Stimulated activated naive B cell treated with anti-CD40 and anti-IgM and Interleukin-4, amounts not matched to agents 10 μg/mL and 1 μg/mL and 100 μg/mL, for 72 hours (primary cell): ENCODE measurements at regions not wholly inside any gene's neighbourhood (a gene's known extent, or its start where the extent isn't known, plus 50 kb on each side); places are given as distances from the start of the nearest gene placed in this dataset.

Experiments used
- ATAC-seq, 2 donors: fragments of 150-1000 bp; cut with Tn5 transposase; replicated peaks; 2 replicates each; pipeline ENCODE4 v1.10.0; 2021; ENCODE audit warnings: moderate library complexity in 1 of 2
- DNase-seq: peaks from one replicate; pipeline ENCODE4 v3.0.0; 2021
- H3K27ac Mint-ChIP-seq: one replicate; pipeline ENCODE4 v1.8.0; 2022; ENCODE audit warnings: mild to moderate bottlenecking, mixed read lengths
- H3K27me3 Mint-ChIP-seq, 2 donors: one replicate each; pipeline ENCODE4 v1.8.0; 2022; ENCODE audit warnings: mixed read lengths in 2 of 2
- H3K36me3 Mint-ChIP-seq, 2 donors: one replicate each; pipeline ENCODE4 v1.8.0; 2022; ENCODE audit warnings: mixed read lengths in 2 of 2, mild to moderate bottlenecking in 1 of 2
- H3K4me1 Mint-ChIP-seq, 2 donors: one replicate each; pipeline ENCODE4 v1.8.0; 2022; ENCODE audit warnings: mixed read lengths in 2 of 2, mild to moderate bottlenecking in 1 of 2
- H3K4me3 Mint-ChIP-seq, 2 donors: one replicate each; pipeline ENCODE4 v1.8.0; 2022; ENCODE audit warnings: mild to moderate bottlenecking in 2 of 2, mixed read lengths in 2 of 2, moderate library complexity in 1 of 2
- H3K9me3 Mint-ChIP-seq, 2 donors: one replicate each; pipeline ENCODE4 v1.8.0; 2022; ENCODE audit warnings: mixed read lengths in 2 of 2, mild to moderate bottlenecking in 1 of 2

DNA sequence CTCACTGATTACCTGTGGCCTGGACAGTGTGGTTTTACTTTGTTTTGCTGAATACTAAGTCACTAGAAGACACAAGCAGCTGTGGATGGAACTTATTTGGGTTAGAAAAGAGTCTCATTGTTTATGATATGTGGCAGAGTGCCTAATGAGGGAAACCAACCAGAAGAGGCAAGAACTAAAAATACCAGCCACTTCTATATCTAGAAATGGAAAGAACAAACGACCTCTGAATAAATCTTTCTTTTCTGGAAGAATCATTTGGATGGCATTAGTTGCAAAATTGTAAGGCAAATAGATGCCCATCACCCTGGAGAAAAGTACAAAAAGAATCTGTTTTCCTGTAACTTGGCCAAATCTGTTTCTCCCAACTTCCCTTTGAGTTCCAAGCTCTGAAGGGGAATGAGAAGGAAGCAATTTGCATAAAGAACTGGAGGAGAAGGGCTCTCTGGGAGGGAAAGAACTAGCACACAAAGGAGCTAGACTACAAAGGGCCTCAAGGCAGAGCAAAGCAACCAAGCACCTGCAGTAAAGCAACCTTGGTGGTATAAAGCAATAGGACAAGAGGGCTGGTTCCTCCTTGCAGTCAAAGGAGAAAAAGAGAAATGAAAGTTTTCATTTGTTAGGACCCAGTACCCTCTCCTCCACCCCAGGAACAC, 455.4 kb downstream of the CAAP1 start:
- Mint-ChIP-seq H3K27ac (no peak overlapping the region), H3K36me3 (no peaks in the 10 kb centered on the region), H3K27me3 (no peaks in the 10 kb centered on the region), H3K9me3 (peaks cover 1 to 4% of the 10 kb centered on the region in 2 donors), H3K4me1 (no peaks in the 10 kb centered on the region), H3K4me3 (no peak overlapping the region)
- DNase-seq = no peak
- no peak for ATAC-seq

DNA sequence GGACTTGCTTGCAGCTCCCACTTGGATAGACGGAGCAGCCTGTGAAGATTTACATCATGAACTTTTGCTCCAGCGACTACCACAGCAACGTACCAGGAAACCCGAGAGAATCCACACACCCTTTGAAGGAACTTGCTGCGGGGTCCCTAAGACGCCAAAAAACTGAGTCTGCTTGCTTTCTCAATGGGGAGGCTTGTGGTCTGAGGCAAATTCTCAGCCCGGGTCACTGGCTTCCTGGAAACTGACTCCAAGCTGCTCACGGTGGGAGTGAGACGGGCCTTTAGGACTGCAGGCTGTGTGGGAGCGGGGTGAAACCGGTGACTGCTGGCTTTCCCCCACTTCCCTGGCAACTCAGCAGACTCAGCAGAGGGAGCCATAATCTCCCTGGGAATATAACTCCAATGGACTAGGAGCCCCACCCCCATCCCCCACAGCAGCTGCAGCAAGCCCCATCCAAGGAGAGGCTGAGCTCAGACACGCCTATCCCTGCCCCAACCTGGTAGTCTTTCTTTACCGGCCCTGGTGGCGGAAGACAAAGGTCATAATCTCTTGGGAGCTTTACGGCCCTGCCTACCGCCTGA, 466.0 kb downstream of the CAAP1 start:
- H3K4me1 Mint-ChIP-seq = no peaks in the 10 kb centered on the region
- no peaks in the 10 kb centered on the region for H3K36me3 Mint-ChIP-seq
- H3K27ac Mint-ChIP-seq = no peak overlapping the region
- no peaks in the 10 kb centered on the region for H3K27me3 Mint-ChIP-seq
- peaks cover 4 to 8% of the 10 kb centered on the region in 2 donors for H3K9me3 Mint-ChIP-seq
- ATAC-seq (no peak), DNase-seq (no peak)
- no peak overlapping the region for H3K4me3 Mint-ChIP-seq

DNA sequence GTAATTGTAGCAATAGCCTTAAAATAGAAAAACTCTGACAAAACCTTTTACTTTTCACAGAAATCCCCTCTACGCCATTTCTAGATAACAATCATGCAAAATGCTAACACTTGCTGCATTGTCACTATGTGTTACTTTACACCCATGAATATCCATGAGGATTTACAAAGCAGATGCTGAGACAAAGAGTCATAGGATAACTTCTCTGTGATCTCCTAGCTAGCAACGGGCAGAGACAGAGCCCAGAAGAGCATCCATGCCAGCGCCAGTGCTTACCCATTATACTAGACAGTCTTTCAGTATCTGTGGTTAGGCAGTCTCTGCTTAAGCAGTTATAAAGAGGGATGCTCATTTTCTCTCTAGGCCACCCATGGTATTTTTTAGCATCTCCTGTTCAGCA, 474.1 kb downstream of the CAAP1 start:
- H3K4me1 Mint-ChIP-seq = no peaks in the 10 kb centered on the region
- H3K27me3 Mint-ChIP-seq = no peaks in the 10 kb centered on the region
- no peak for ATAC-seq
- no peak overlapping the region for H3K4me3 Mint-ChIP-seq
- no peak overlapping the region for H3K27ac Mint-ChIP-seq
- H3K36me3 Mint-ChIP-seq = no peaks in the 10 kb centered on the region
- no peak for DNase-seq
- H3K9me3 Mint-ChIP-seq = no peaks in the 10 kb centered on the region

DNA sequence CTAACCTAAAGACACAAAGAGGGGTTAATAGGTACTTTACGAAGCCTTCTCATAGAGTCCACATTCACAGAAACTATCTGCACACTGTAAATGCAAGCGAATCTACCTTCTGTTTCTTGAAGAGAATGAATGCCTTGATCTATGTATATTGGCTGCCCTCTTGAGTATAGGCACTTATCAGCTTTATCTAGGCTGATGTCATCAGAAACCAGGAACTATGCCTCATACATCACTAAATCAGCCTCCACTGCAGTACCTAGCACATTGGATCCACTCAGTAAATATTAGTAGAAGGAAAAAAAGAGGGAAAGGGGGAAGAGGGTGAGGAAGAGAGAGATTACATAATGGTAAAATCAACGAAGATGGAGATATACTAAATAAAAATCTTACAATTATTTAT, 477.1 kb downstream of the CAAP1 start:
- H3K27me3 Mint-ChIP-seq = no peaks in the 10 kb centered on the region
- DNase-seq = no peak
- H3K36me3 Mint-ChIP-seq = no peaks in the 10 kb centered on the region
- no peak overlapping the region for H3K4me3 Mint-ChIP-seq
- H3K9me3 Mint-ChIP-seq = no peaks in the 10 kb centered on the region
- no peak for ATAC-seq
- no peaks in the 10 kb centered on the region for H3K4me1 Mint-ChIP-seq
- no peak overlapping the region for H3K27ac Mint-ChIP-seq

GRCh38 chr9:26413611-26414010, 479.0 kb downstream of the CAAP1 start:
- DNase-seq = no peak
- Mint-ChIP-seq H3K27ac (no peak overlapping the region), H3K36me3 (no peaks in the 10 kb centered on the region), H3K27me3 (no peaks in the 10 kb centered on the region), H3K4me1 (no peaks in the 10 kb centered on the region), H3K9me3 (peaks cover 1 to 3% of the 10 kb centered on the region in 2 donors), H3K4me3 (no peak overlapping the region)
- ATAC-seq = no peak

- H3K4me1 Mint-ChIP-seq = no peaks in the 10 kb centered on the region
- peaks cover 1 to 7% of the 10 kb centered on the region in 2 donors for H3K9me3 Mint-ChIP-seq
These were observed 480.2 kb downstream of the CAAP1 start for GRCh38 chr9:26412446-26412845.

GRCh38 chr9:26406676-26407075, 485.9 kb downstream of the CAAP1 start:
- Mint-ChIP-seq H3K4me1 (no peaks in the 10 kb centered on the region), H3K36me3 (no peaks in the 10 kb centered on the region), H3K27me3 (no peaks in the 10 kb centered on the region), H3K4me3 (no peak overlapping the region), H3K27ac (no peak overlapping the region), H3K9me3 (peaks cover 4 to 7% of the 10 kb centered on the region in 2 donors)
- DNase-seq (no peak), ATAC-seq (no peak)

More at GRCh38 chr9:26412446-26412845, 480.2 kb downstream of the CAAP1 start:
- Mint-ChIP-seq H3K27ac (no peak overlapping the region), H3K27me3 (no peaks in the 10 kb centered on the region), H3K4me3 (no peak overlapping the region), H3K36me3 (no peaks in the 10 kb centered on the region)
- DNase-seq = no peak
- ATAC-seq = no peak

DNA sequence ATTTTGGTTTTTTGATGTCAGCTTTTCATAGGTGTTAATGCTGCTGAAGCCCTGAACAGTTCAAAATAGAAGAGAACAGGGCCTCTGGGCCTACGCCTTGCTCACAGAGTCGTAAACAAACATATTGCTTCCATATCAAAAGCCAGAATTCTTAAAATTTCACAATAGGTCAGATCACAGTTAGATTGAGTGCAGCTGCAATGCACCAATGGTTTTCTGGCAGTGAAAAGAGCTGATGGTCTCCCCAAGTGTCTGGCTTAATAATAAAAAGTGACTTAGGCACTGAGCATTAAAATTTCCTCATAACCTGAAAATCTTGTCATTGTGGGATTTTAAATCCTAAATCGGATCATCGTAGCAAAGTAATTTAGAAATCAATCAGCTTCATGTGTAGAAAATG, 493.0 kb downstream of the CAAP1 start:
- Mint-ChIP-seq H3K9me3 (peaks cover 0 to 4% of the 10 kb centered on the region in 2 donors), H3K27ac (no peak overlapping the region), H3K4me1 (no peaks in the 10 kb centered on the region), H3K27me3 (no peaks in the 10 kb centered on the region), H3K4me3 (no peak overlapping the region), H3K36me3 (no peaks in the 10 kb centered on the region)
- DNase-seq (no peak), ATAC-seq (no peak)

GRCh38 chr9:26394025-26394424, 498.6 kb downstream of the CAAP1 start:
- no peak for DNase-seq
- H3K36me3 Mint-ChIP-seq = no peaks in the 10 kb centered on the region
- peaks cover 6 to 15% of the 10 kb centered on the region in 2 donors for H3K9me3 Mint-ChIP-seq
- no peak for ATAC-seq
- no peaks in the 10 kb centered on the region for H3K4me1 Mint-ChIP-seq
- H3K27ac Mint-ChIP-seq = no peak overlapping the region
- no peaks in the 10 kb centered on the region for H3K27me3 Mint-ChIP-seq
- H3K4me3 Mint-ChIP-seq = no peak overlapping the region

- DNase-seq (no peak), ATAC-seq (no peak)
- peaks cover 7 to 16% of the 10 kb centered on the region in 2 donors for H3K9me3 Mint-ChIP-seq
- no peak overlapping the region for H3K27ac Mint-ChIP-seq
- no peaks in the 10 kb centered on the region for H3K36me3 Mint-ChIP-seq
- no peaks in the 10 kb centered on the region for H3K27me3 Mint-ChIP-seq
- H3K4me1 Mint-ChIP-seq = no peaks in the 10 kb centered on the region
- no peak overlapping the region for H3K4me3 Mint-ChIP-seq
These were observed 500.0 kb downstream of the CAAP1 start for GRCh38 chr9:26392639-26393038.

GRCh38 chr9:26391036-26391435, 501.6 kb downstream of the CAAP1 start:
- no peaks in the 10 kb centered on the region for H3K27me3 Mint-ChIP-seq
- no peaks in the 10 kb centered on the region for H3K4me1 Mint-ChIP-seq
- ATAC-seq (no peak), DNase-seq (no peak)
- no peak overlapping the region for H3K4me3 Mint-ChIP-seq
- peaks cover 7 to 16% of the 10 kb centered on the region in 2 donors for H3K9me3 Mint-ChIP-seq
- H3K36me3 Mint-ChIP-seq = no peaks in the 10 kb centered on the region
- H3K27ac Mint-ChIP-seq = no peak overlapping the region

- no peaks in the 10 kb centered on the region for H3K27me3 Mint-ChIP-seq
- H3K9me3 Mint-ChIP-seq = peaks cover 0 to 3% of the 10 kb centered on the region in 2 donors
- no peak overlapping the region for H3K27ac Mint-ChIP-seq
- no peaks in the 10 kb centered on the region for H3K36me3 Mint-ChIP-seq
- ATAC-seq = no peak
- H3K4me3 Mint-ChIP-seq = no peak overlapping the region
- H3K4me1 Mint-ChIP-seq = no peaks in the 10 kb centered on the region
- DNase-seq = no peak
These were observed 517.2 kb downstream of the CAAP1 start for GRCh38 chr9:26375448-26375847.

GRCh38 chr9:26373616-26374015, 519.0 kb downstream of the CAAP1 start:
- ATAC-seq (no peak), DNase-seq (no peak)
- no peaks in the 10 kb centered on the region for H3K27me3 Mint-ChIP-seq
- peaks cover 0 to under 1% of the 10 kb centered on the region in 2 donors for H3K9me3 Mint-ChIP-seq
- H3K27ac Mint-ChIP-seq = no peak overlapping the region
- no peaks in the 10 kb centered on the region for H3K4me1 Mint-ChIP-seq
- no peaks in the 10 kb centered on the region for H3K36me3 Mint-ChIP-seq
- no peak overlapping the region for H3K4me3 Mint-ChIP-seq

DNA sequence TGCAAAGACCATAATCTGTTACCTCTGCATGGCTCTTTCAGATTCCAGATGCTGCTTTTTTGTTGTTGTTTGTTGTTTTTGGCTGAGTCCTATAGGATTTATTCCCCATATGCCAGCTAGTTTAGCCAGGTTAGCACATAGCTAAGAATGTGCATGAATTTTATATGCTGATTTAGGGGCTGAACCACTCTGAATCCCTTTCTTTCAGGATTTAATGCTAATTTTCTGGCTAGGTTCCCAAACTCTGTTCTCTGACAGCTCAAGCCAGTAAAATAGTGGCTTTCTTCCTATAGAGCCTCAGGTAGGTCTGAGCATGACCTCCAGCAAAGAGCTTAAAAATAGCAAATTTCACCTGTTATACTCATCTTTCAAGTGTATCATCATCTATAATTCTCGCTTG, 521.4 kb downstream of the CAAP1 start:
- no peaks in the 10 kb centered on the region for H3K27me3 Mint-ChIP-seq
- no peaks in the 10 kb centered on the region for H3K4me1 Mint-ChIP-seq
- no peaks in the 10 kb centered on the region for H3K36me3 Mint-ChIP-seq
- no peak overlapping the region for H3K4me3 Mint-ChIP-seq
- peaks cover 0 to 2% of the 10 kb centered on the region in 2 donors for H3K9me3 Mint-ChIP-seq
- H3K27ac Mint-ChIP-seq = no peak overlapping the region
- ATAC-seq (no peak), DNase-seq (no peak)

GRCh38 chr9:26369093-26369492, 523.5 kb downstream of the CAAP1 start:
- ATAC-seq (no peak), DNase-seq (no peak)
- H3K9me3 Mint-ChIP-seq = peaks cover 0 to 4% of the 10 kb centered on the region in 2 donors
- H3K36me3 Mint-ChIP-seq = no peaks in the 10 kb centered on the region
- no peaks in the 10 kb centered on the region for H3K4me1 Mint-ChIP-seq
- no peak overlapping the region for H3K27ac Mint-ChIP-seq
- H3K4me3 Mint-ChIP-seq = no peak overlapping the region
- H3K27me3 Mint-ChIP-seq = no peaks in the 10 kb centered on the region
